NCI-H146 (cell line): ENCODE measurements at regions not wholly inside any gene's neighbourhood (a gene's known extent, or its start where the extent isn't known, plus 50 kb on each side); places are given as distances from the start of the nearest gene placed in this dataset.
"Not testable (repeated sequence)": the region's sequence is repeated elsewhere in the genome, so short reads cannot be mapped to it uniquely, and the experiment has no call there.

ENCODE experiments used
- DNase-seq: peaks from one replicate; lab custom pipeline; 2025; lab: John Stamatoyannopoulos, UW

- not testable (repeated sequence) for DNase-seq
These were observed 112.3 kb downstream of the GGTLC2 start for GRCh38 chr22:22756551-22757201.

DNA sequence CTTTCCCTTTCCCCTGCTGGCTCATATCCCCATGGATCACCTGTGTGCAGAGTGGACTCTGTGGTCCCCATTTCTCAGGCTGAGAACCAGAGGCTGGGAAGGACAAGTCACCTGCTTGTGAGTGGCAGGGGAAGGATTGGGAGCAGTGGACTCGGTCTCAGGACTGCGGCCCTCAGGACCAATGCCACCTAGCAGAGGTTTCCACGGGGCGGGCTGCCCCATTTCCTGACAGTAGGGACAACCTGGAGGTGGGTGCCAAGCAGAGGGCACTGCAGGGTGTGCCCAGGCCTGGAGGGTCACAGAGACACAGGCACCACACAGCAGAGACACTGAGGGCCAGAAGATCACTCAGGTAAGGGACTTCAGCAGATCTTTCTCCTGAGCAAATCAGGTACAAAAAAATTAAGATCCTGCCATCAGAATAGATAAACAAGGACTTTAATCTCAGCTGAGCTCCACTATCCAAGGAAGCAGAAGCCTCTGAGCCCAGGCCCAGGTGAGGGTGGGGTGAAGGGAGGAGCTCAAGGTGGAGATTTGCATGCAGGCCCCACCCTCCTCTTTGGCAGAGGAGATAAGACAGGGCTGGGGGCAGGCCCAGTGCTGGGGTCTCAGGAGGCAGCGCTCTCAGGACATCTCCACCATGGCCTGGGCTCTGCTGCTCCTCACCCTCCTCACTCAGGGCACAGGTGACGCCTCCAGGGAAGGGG lies 113.8 kb downstream of the GGTLC2 start:
- DNase-seq: not testable (repeated sequence)

DNA sequence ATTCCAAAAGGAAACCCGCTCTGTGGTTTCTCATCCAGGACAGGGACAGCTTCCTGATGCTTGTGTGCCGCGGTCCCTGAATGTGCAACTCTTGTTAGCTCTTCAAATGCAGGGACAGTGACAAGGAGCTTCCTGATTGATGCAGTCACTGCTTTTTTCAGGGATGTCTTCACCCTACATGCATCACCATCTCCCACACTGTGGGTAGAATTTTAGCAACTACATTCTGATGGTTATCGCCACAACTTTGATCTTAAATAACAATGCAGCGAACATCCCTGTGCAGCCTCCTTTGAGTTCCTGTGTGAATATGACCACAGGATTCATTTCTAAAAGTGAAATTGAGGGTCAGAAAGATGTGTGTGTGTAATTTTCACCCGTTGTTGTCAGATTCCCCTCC lies 115.0 kb downstream of the GGTLC2 start:
- DNase-seq: no peak

DNA sequence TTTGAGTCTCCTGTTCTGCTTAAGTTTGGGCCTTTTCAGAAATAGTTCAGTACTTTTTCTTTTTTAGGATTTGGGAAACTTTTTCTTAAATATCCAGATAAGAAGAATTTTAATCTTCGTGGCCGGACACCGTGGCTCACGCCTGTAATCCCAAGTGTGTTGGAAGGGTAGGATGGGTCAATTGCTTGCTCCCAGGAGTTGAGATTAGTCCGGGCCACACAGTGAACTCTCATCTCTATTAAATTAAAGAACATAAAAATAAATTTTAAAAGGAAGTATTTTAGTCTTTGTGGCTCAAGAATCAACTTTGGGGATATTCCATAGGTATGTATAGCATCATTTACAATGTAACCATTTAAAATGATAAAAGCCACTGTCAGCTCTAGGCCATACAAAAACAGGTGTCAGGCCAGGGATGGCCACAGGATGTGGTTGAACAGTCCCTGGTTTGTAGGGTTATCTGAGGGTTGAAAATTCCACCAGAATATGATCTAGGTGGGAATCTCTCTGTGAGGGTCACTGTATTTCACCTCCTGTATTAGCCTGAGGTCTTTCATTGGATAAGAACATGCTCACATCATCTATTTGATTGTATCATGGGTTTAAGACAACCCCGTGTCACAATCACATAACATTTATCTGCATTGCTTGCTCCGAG lies 115.6 kb downstream of the GGTLC2 start:
- no peak for DNase-seq

DNA sequence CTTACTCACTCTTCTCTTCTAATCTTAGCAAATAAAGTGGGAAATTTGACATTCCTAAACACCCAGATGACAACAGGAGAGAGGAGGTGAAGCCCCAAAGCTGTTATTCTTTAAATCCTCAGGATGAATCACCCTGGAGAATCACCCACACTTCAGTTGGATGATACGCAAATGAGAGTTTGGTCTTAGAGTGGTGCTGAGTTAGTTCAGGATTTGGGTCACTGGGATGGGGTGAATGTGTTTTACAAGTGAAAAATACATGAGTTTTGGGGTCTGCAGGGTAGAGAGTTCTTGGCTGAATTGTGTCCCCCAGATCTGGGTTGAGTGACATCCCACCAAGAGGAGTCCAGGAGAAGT lies 117.2 kb downstream of the GGTLC2 start:
- DNase-seq: no peak

GRCh38 chr22:22761963-22762772 lies 117.8 kb downstream of the GGTLC2 start:
- no peak for DNase-seq

- DNase-seq: no peak
These were observed 119.1 kb downstream of the GGTLC2 start for GRCh38 chr22:22763512-22763911.

- DNase-seq: no peak
These were observed 119.7 kb downstream of the GGTLC2 start for GRCh38 chr22:22764085-22764484.

DNA sequence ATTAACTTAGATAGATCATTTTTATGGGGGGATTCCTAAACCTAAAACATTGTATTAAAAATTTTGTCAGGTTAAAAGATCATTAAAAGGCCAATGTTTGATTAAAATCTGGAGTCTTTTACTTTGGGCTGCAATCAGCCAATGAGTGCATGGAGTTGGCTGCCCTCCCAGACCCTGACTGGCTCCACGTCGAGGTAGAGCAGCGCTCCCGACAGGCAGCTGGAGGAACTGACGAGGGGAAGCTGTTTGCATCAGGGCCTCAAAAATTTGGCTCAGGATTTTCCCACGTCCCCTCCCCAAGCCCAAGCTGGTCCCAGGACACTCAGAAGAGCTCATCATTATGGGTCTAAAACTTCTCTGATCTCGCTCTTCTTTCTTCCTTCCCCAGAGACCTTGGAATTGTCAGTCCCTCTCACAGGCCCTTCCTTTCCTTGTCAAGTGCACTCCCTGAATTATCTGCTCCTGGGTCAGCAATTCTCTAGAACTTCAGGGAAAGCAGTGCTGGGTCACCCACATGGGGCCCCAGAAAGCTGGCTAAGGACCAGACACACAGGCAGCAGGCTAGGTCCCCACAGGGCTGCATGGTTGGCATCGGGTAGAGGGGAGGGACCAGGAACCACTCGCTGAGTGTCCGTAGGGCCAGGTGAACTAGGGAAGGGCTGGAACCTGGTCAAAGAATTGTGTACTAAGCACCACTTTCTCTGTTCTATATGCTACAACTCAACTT lies 119.6 kb upstream of the IGLL5 start:
- DNase-seq: no peak

GRCh38 chr22:22768885-22769284 lies 118.7 kb upstream of the IGLL5 start:
- DNase-seq: no peak

DNA sequence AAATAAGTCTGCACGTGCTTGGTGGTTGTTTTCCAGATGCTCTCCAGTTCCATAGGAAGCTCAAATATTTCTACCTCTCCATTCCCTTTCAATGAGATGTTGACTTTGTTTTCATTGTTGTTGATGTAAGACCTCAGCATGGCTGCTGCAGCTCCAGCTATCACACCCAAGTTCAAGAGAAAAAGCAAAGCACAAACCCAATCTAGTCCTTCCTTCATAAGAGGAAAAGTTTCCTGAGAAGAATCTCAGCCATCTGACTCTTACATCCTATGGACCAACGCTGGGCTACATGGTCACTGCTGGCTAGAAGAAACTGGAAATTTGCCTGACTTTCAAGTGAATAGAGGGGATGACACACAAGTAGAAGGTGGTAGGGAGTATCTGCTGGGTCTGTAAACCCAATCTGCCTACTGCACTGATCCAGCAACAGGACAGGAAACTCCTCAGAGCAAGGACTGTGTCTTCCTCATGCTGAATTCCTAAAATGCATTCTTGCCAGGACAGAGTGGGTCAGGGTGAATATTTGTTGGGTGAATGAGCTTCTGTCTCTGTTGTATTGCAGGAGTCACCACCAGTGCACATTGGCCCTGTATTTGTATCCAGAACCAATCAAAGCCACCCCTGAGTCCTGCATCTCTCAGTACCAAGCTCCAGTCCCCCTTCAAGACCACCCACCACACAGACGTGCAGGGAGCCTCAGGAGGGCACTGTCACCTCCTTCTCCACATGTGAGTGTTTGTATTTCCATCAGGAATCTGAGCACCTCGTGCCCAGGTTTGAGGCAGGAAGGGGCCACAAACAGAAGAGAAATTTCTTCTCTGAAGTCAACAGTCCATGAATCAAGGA lies 118.0 kb upstream of the IGLL5 start:
- DNase-seq: no peak

DNA sequence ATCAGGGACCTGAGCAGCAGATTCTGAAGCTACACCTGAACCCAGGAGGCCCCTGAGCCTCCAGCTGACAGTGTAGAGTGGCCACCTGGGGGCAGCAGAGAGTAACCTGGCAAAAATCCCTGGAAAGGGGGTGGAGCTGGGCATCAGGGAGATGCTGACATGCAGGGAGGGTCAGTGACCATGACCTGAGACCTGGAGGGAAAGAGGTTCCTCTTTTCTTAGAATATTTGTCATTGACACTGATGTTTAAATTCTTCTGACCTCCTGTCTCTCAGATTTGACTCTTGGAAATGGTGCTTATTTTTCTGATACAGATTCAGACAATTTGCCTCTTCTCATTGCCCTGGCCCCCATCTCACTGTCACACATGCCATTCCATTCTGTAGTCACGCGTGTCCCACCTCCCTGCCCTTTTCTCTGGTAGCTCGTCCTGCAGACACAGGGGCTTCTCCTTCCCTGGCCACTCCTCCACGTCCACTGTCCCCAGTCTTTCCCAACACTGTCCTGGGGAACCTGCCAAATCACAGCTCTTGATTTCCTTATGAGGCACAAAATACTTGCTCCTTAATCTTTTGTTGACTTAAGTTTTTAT lies 117.2 kb upstream of the IGLL5 start:
- DNase-seq: peak; percentile 56

DNA sequence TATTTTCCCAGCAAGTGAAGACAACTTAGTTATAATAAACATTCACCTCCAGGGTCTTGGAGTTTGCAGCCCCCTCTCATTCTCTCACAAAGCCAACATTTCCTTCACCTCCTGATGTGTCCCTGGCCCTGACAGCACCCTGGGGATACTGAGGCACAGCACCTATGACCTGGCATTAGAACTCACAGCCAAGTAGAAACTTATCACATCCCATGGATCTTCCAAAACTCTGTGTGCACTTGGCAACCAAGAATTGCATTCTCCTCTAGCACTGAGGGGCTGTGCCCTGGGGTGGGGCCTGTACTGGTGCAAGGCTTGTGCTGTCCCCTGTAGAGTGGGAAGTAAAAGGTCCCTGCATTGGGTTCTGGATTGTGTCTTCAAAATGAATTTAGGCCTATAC lies 116.7 kb upstream of the IGLL5 start:
- DNase-seq: no peak

- no peak for DNase-seq
These were observed 115.8 kb upstream of the IGLL5 start for GRCh38 chr22:22771696-22772377.

DNA sequence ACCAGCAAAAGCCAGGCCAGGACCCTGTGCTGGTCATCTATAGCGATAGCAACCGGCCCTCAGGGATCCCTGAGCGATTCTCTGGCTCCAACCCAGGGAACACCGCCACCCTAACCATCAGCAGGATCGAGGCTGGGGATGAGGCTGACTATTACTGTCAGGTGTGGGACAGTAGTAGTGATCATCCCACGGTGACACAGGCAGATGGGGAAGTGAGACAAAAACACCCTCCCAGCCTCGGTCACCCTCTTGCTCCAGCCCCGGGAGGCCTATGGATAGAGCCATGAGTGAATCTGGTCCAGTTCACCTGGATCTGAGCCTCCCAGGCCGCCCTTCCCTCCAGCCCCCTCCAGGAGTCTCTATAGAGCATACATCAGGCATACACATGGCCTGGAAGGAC lies 115.2 kb upstream of the IGLL5 start:
- no peak for DNase-seq

DNA sequence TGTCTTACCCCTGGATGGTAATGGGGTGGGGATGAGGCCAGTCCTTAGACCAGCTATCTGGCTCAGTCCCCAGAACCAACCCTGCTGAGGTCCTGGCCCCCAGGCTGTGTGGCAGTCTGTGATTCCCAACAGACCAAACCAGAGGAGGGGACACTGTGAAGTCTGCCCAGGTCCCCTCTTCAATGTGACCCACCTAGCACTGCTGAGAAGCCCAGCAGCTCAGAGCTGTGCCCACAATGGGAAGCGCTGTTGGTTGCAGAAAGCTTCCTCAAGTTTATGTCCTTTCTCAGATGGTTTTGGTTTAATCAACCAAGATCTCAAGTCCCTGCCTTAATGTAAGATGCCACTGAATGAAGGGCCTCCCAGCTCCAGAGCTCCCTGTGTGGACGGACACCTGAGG lies 114.7 kb upstream of the IGLL5 start:
- no peak for DNase-seq

GRCh38 chr22:22773427-22773826 lies 114.2 kb upstream of the IGLL5 start:
- no peak for DNase-seq

GRCh38 chr22:22773979-22774604 lies 113.5 kb upstream of the IGLL5 start:
- DNase-seq: no peak

- not testable (repeated sequence) for DNase-seq
These were observed 112.9 kb upstream of the IGLL5 start for GRCh38 chr22:22774762-22775161.
